ENCODE measurements at regions not wholly inside any gene's neighbourhood (a gene's known extent, or its start where the extent isn't known, plus 50 kb on each side); places are given as distances from the start of the nearest gene placed in this dataset.

DNA sequence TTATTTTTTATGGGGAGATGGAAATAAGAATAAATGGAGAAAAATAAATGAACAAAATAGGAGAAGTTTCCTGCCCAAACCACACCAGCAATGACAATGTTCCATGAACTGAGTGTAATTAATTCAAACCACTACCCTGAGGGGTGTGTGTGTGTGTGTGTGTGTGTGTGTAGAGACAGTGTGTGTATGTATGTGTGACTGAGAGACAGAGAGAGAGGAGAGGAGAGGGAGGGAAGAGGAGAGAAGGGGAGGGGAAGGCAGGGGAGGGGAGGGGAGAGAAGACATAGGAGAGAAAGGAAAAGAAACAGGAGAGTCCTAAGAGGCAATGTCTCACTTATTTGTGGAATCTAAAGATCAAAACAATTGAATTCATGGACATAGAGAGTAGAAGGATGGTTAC lies 65.0 kb upstream of the POU2AF1 start:
- no peaks in the 10 kb centered on the region for H3K9me3 ChIP-seq
- no peak for TF ChIP-seq Cebpa-rat (IDR thresholded peaks at IDR 0.05)
- H3K9ac ChIP-seq: no peak overlapping the region
- no peaks in the 10 kb centered on the region for H4K20me1 ChIP-seq
- no peak overlapping the region for H3K4me3 ChIP-seq
- peaks cover 67% of the 10 kb centered on the region for H3K4me1 ChIP-seq
- H3K4me2 ChIP-seq: peak overlapping the region; percentile 30; the same call in 1 of the 2 replicates
- H3K36me3 ChIP-seq: no peaks in the 10 kb centered on the region
- H3K27me3 ChIP-seq: no peaks in the 10 kb centered on the region
- no peak overlapping the region for H3K27ac ChIP-seq

- TF ChIP-seq Cebpa-rat (IDR thresholded peaks at IDR 0.05): no peak
- no peaks in the 10 kb centered on the region for H3K36me3 ChIP-seq
- peaks cover 69% of the 10 kb centered on the region for H3K4me1 ChIP-seq
- no peak overlapping the region for H3K9ac ChIP-seq
- H3K4me3 ChIP-seq: no peak overlapping the region
- peak overlapping the region; percentile 30; the same call in 1 of the 2 replicates for H3K4me2 ChIP-seq
- no peaks in the 10 kb centered on the region for H3K27me3 ChIP-seq
- no peaks in the 10 kb centered on the region for H4K20me1 ChIP-seq
- no peak overlapping the region for H3K27ac ChIP-seq
- H3K9me3 ChIP-seq: no peaks in the 10 kb centered on the region
These were observed 64.6 kb upstream of the POU2AF1 start for GRCh38 chr11:111443640-111444039.

GRCh38 chr11:111443032-111443431 lies 64.0 kb upstream of the POU2AF1 start:
- Histone ChIP-seq H3K36me3 (no peaks in the 10 kb centered on the region), H3K4me1 (peaks cover 75% of the 10 kb centered on the region), H3K27ac (no peak overlapping the region), H4K20me1 (no peaks in the 10 kb centered on the region), H3K4me3 (no peak overlapping the region), H3K9ac (no peak overlapping the region), H3K9me3 (no peaks in the 10 kb centered on the region), H3K4me2 (no peak overlapping the region), H3K27me3 (no peaks in the 10 kb centered on the region)
- no peak for TF ChIP-seq Cebpa-rat (IDR thresholded peaks at IDR 0.05)

GRCh38 chr11:111441443-111441842 lies 62.4 kb upstream of the POU2AF1 start:
- no peaks in the 10 kb centered on the region for H4K20me1 ChIP-seq
- H3K27me3 ChIP-seq: no peaks in the 10 kb centered on the region
- 0 out of 2 replicates have a peak overlapping the region, but pooled peaks have one; percentile 1 for H3K27ac ChIP-seq

GRCh38 chr11:111440416-111441205 lies 61.5 kb upstream of the POU2AF1 start:
- H3K9me3 ChIP-seq: no peaks in the 10 kb centered on the region
- no peak for TF ChIP-seq Cebpa-rat (IDR thresholded peaks at IDR 0.05)
- H3K4me3 ChIP-seq: no peak overlapping the region
- no peaks in the 10 kb centered on the region for H3K36me3 ChIP-seq
- no peaks in the 10 kb centered on the region for H4K20me1 ChIP-seq
- H3K9ac ChIP-seq: no peak overlapping the region
- H3K27me3 ChIP-seq: no peaks in the 10 kb centered on the region
- H3K4me1 ChIP-seq: peaks cover 83% of the 10 kb centered on the region
- H3K4me2 ChIP-seq: peak overlapping the region; percentile 83
- peak overlapping the region; percentile 82 for H3K27ac ChIP-seq

More at GRCh38 chr11:111441443-111441842, 62.4 kb upstream of the POU2AF1 start:
- Histone ChIP-seq H3K4me3 (no peak overlapping the region), H3K36me3 (no peaks in the 10 kb centered on the region), H3K4me2 (peak overlapping the region; percentile 83), H3K9ac (no peak overlapping the region), H3K4me1 (peaks cover 83% of the 10 kb centered on the region), H3K9me3 (no peaks in the 10 kb centered on the region)
- no peak for TF ChIP-seq Cebpa-rat (IDR thresholded peaks at IDR 0.05)

GRCh38 chr11:111439901-111440300 lies 60.8 kb upstream of the POU2AF1 start:
- H3K9ac ChIP-seq: no peak overlapping the region; the same call in 1 of the 2 replicates
- no peaks in the 10 kb centered on the region for H3K36me3 ChIP-seq
- no peaks in the 10 kb centered on the region for H3K9me3 ChIP-seq
- H3K4me3 ChIP-seq: no peak overlapping the region
- H3K27ac ChIP-seq: peak overlapping the region; percentile 82
- H3K4me1 ChIP-seq: peaks cover 83% of the 10 kb centered on the region
- H3K27me3 ChIP-seq: no peaks in the 10 kb centered on the region
- peak overlapping the region; percentile 83 for H3K4me2 ChIP-seq
- no peak for TF ChIP-seq Cebpa-rat (IDR thresholded peaks at IDR 0.05)
- no peaks in the 10 kb centered on the region for H4K20me1 ChIP-seq

GRCh38 chr11:111438846-111439520 lies 59.9 kb upstream of the POU2AF1 start:
- H3K4me3 ChIP-seq: peak overlapping the region; percentile 19; the same call in 1 of the 2 replicates
- H3K36me3 ChIP-seq: no peaks in the 10 kb centered on the region
- TF ChIP-seq Cebpa-rat (IDR thresholded peaks at IDR 0.05): no peak
- H3K9me3 ChIP-seq: no peaks in the 10 kb centered on the region
- H3K4me2 ChIP-seq: peak overlapping the region; percentile 83
- H4K20me1 ChIP-seq: no peaks in the 10 kb centered on the region
- peak overlapping the region; percentile 65 for H3K9ac ChIP-seq
- H3K27ac ChIP-seq: peak overlapping the region; percentile 82
- peaks cover 84% of the 10 kb centered on the region for H3K4me1 ChIP-seq
- H3K27me3 ChIP-seq: no peaks in the 10 kb centered on the region

DNA sequence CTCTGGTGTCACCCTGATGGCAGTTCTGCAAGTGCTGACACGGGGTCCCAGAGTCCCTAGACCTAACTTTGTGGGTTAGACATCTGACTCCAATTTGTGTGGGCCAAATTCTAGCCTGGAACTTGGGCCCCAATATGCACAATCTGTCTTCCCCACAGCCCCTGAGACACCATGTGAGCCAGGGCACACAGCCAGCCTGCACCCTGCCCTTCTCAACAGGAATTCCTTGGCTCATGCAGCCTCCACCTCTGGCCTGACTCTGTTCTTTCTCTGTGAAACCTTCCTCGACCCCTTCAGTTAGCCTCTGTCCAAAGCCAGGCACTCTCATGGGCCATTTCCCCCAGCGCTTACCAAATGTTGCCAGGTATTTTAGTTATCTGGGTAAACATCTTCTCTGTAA lies 59.1 kb upstream of the POU2AF1 start:
- Histone ChIP-seq H3K9me3 (no peaks in the 10 kb centered on the region), H3K27me3 (no peaks in the 10 kb centered on the region), H3K36me3 (no peaks in the 10 kb centered on the region), H3K4me3 (no peak overlapping the region), H3K4me1 (peaks cover 78% of the 10 kb centered on the region), H4K20me1 (no peaks in the 10 kb centered on the region), H3K4me2 (peak overlapping the region; percentile 83), H3K27ac (peak overlapping the region; percentile 82), H3K9ac (no peak overlapping the region; the same call in 1 of the 2 replicates)
- no peak for TF ChIP-seq Cebpa-rat (IDR thresholded peaks at IDR 0.05)

DNA sequence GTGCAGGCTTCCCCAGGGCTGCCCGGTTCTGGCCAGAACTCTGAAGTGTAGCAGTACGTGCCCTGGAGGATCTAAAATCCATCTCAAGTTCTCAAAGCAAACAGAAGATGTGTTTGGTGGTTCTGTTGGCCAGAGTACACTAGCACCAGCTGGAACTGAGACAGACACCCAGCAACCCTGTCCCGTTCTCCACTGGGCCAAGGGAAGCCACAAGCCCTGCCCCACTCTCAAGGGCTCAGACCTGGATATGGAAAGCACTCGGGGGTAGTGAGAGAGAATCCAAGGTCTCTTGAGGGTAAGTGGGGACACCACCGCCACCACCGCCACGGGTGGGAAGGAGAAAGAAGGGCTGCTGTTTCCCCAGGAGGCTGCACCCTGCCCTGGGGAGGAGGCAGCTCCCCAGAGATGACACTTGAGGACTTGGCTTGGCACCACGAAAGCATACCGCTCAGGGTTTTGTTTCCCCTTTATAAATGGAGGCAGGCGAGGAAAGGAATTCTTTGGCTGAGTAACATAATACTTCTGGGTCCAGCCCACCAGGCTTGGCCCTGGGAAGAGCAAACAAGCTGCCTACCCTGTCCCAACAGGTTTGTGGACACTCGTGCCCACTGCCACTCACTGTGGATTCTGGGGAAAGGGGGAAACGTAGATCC lies 56.1 kb upstream of the POU2AF1 start:
- Histone ChIP-seq H3K4me2 (peak overlapping the region; percentile 83), H3K9me3 (no peaks in the 10 kb centered on the region), H3K36me3 (no peaks in the 10 kb centered on the region), H3K9ac (0 out of 2 replicates have a peak overlapping the region, but pooled peaks have one; percentile 0), H3K4me1 (peaks cover 63% of the 10 kb centered on the region), H3K4me3 (no peak overlapping the region), H3K27me3 (no peaks in the 10 kb centered on the region), H4K20me1 (no peaks in the 10 kb centered on the region), H3K27ac (peak overlapping the region; percentile 82)
- no peak for TF ChIP-seq Cebpa-rat (IDR thresholded peaks at IDR 0.05)

All from BLaER1 (cell line).